Astrocyte of the spinal cord (primary cell): ENCODE measurements at regions not wholly inside any gene's neighbourhood (a gene's known extent, or its start where the extent isn't known, plus 50 kb on each side); places are given as distances from the start of the nearest gene placed in this dataset.

Source experiments
- DNase-seq: peaks from one replicate; pipeline ENCODE4 v3.0.0; 2011; ENCODE audit warnings: low read depth, low spot score
- H3K4me3 ChIP-seq: 2 replicates; pipeline ENCODE4 v1.5.1; 2011; ENCODE audit warnings: low read depth, mild to moderate bottlenecking, low read length, moderate library complexity
- CTCF ChIP-seq: IDR thresholded peaks from 2 replicates; pipeline ENCODE4 v1.5.1; 2012; ENCODE audit warnings: low read depth, mild to moderate bottlenecking, low read length, inconsistent platforms
- in situ Hi-C: cut with HindIII; loops from 2 replicates; pipeline ENCODE4 v1.10.0; 2017; ENCODE audit warnings: low sequenced_read_pairs

GRCh38 chr17:27069842-27070508 lies 223.9 kb upstream of the WSB1 start:
- no peak for TF ChIP-seq CTCF
- H3K4me3 ChIP-seq, result no peak overlapping the region
- in situ Hi-C loops, result no loop called here
- DNase-seq, result no peak

DNA sequence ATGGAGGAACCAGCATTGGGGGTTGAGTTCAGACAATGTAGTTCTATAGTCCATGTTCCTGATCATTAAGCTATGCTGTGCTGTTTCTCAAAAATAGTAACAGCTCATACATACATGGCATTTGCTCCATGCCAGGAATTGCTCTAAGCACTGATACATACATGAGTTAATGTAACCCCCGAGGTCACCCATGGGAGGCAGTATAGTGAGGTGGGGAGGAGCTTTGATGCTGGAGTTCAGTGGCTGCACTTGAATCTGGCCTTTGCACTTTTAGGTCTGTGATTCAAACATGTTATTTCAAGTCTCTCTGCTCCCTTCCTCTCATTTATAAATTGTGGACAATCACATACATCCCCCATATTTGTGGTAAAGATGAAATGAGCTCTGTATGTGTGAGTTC lies 223.1 kb upstream of the WSB1 start:
- no peak for DNase-seq
- TF ChIP-seq CTCF, result no peak
- in situ Hi-C loops, result no loop called here
- no peak overlapping the region for H3K4me3 ChIP-seq

GRCh38 chr17:27072885-27073284 lies 221.0 kb upstream of the WSB1 start:
- in situ Hi-C loops, result no loop called here
- TF ChIP-seq CTCF, result no peak

GRCh38 chr17:27076814-27077213 lies 217.1 kb upstream of the WSB1 start:
- no peak overlapping the region for H3K4me3 ChIP-seq
- DNase-seq, result no peak
- in situ Hi-C loops, result no loop called here
- TF ChIP-seq CTCF, result no peak

More at GRCh38 chr17:27072885-27073284, 221.0 kb upstream of the WSB1 start:
- H3K4me3 ChIP-seq, result no peak overlapping the region
- DNase-seq, result no peak

DNA sequence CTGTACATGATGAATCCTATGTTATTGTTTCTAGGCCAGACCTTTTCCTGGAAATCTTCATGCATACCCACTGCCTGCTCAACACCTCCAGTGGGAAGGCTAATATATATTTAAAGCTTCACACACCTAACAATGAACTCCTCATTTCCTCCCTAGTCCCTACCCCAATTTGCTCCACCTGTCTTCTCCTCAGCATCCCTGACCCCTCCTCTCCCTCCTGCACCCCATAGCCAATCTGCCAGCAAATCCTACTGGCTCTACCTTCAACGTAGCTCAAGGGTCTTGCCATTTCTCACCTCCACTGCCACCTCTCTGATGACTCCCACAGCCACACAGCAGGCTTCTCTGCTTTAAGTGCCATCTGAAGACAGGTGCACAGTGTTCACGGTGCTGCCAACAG lies 215.6 kb upstream of the WSB1 start:
- no peak for DNase-seq
- no peak for TF ChIP-seq CTCF
- in situ Hi-C loops, result no loop called here
- H3K4me3 ChIP-seq, result no peak overlapping the region

GRCh38 chr17:27079660-27080059 lies 214.3 kb upstream of the WSB1 start:
- H3K4me3 ChIP-seq, result no peak overlapping the region
- in situ Hi-C loops, result no loop called here
- no peak for DNase-seq
- no peak for TF ChIP-seq CTCF
